CD14-positive monocyte (primary cell): ENCODE measurements at regions not wholly inside any gene's neighbourhood (a gene's known extent, or its start where the extent isn't known, plus 50 kb on each side); places are given as distances from the start of the nearest gene placed in this dataset.
A peak's percentile ranks its signal among the peaks of the same experiment; 100 is the strongest.

Experiments
- DNase-seq, 3 donors: peaks; one replicate each; pipeline ENCODE4 v3.0.0-alpha.2; 2011 to 2022
- H2AFZ ChIP-seq: 2 replicates; pipeline ENCODE4 v1.6.0; 2012; ENCODE audit warnings: mild to moderate bottlenecking, low read depth, low read length, inconsistent platforms; ENCODE audit not compliant: insufficient read depth, poor library complexity, severe bottlenecking
- H3K27ac ChIP-seq, 2 donors: 1 replicate in 1 of 2; 2 replicates in 1 of 2; pipeline ENCODE4 v1.5.1; 2012 to 2013; ENCODE audit warnings: low read length in 2 of 2, control low read depth in 1 of 2, inconsistent platforms in 1 of 2, low read depth in 1 of 2, mild to moderate bottlenecking in 1 of 2
- H3K27me3 ChIP-seq, 2 donors: one replicate each; pipeline versions ENCODE4 v1.6.0 to v1.6.1; 2011 to 2013; ENCODE audit warnings: low read length in 2 of 2; ENCODE audit not compliant: control insufficient read depth in 2 of 2, insufficient read depth in 2 of 2
- H3K36me3 ChIP-seq, 2 donors: replicated peaks in 1 of 2; 1 replicate in 1 of 2; 2 replicates in 1 of 2; pipeline versions ENCODE4 v1.5.1 to v1.6.1; 2012 to 2013; ENCODE audit warnings: low read length in 2 of 2, control low read depth in 1 of 2, inconsistent platforms in 1 of 2, mild to moderate bottlenecking in 1 of 2; ENCODE audit not compliant: insufficient read depth in 2 of 2, control insufficient read depth in 1 of 2
- H3K4me1 ChIP-seq, 2 donors: 1 replicate in 1 of 2; 2 replicates in 1 of 2; pipeline versions ENCODE4 v1.5.1 to v1.6.1; 2012 to 2013; ENCODE audit warnings: low read length in 2 of 2, control low read depth in 1 of 2, inconsistent platforms in 1 of 2, mild to moderate bottlenecking in 1 of 2, moderate library complexity in 1 of 2; ENCODE audit not compliant: insufficient read depth in 2 of 2, control insufficient read depth in 1 of 2
- H3K4me2 ChIP-seq: replicated peaks from 2 replicates; pipeline ENCODE3; 2012; ENCODE audit warnings: low read length, moderate library complexity, mild to moderate bottlenecking; ENCODE audit not compliant: poor library complexity, severe bottlenecking; ENCODE audit errors: extremely low read depth
- H3K4me3 ChIP-seq, 3 experiments: fragments of 200-600 bp in 1 of 3; sonication (generic) in 1 of 3; replicated peaks in 1 of 3; 1 replicate in 2 of 3; 2 replicates in 1 of 3; pipeline ENCODE4 v1.5.1; 2011 to 2013; ENCODE audit warnings: low read length in 3 of 3, mild to moderate bottlenecking in 3 of 3, control low read depth in 2 of 3, low read depth in 2 of 3, inconsistent platforms in 1 of 3, moderate library complexity in 1 of 3
- H3K79me2 ChIP-seq: 2 replicates; pipeline ENCODE4 v1.6.0; 2012; ENCODE audit warnings: mild to moderate bottlenecking, control low read depth, inconsistent platforms, low read length, moderate library complexity; ENCODE audit not compliant: insufficient read depth
- H3K9ac ChIP-seq: 2 replicates; pipeline ENCODE4 v1.6.0; 2017; ENCODE audit warnings: low read length, mild to moderate bottlenecking; ENCODE audit not compliant: insufficient read depth, poor library complexity, severe bottlenecking
- H3K9me3 ChIP-seq, 2 donors: replicated peaks in 1 of 2; 1 replicate in 1 of 2; 2 replicates in 1 of 2; pipeline versions ENCODE4 v1.5.1 to v1.6.1; 2012 to 2013; ENCODE audit warnings: low read length in 2 of 2, control low read depth in 1 of 2; ENCODE audit not compliant: control insufficient read depth in 1 of 2, insufficient read depth in 1 of 2
- H4K20me1 ChIP-seq: 2 replicates; pipeline ENCODE4 v1.6.0; 2012; ENCODE audit warnings: mild to moderate bottlenecking, low read length, control low read depth, moderate library complexity; ENCODE audit not compliant: insufficient read depth
- H3K27ac Mint-ChIP-seq, 7 donors: one replicate each; pipeline ENCODE4 v1.8.0; 2020; ENCODE audit warnings: mild to moderate bottlenecking in 7 of 7, mixed read lengths in 7 of 7, moderate library complexity in 6 of 7, inconsistent platforms in 2 of 7
- H3K27me3 Mint-ChIP-seq, 3 donors: one replicate each; pipeline ENCODE4 v1.8.0; 2021 to 2022; ENCODE audit warnings: low read depth in 3 of 3, mild to moderate bottlenecking in 3 of 3, mixed read lengths in 3 of 3, moderate library complexity in 3 of 3, inconsistent platforms in 1 of 3
- H3K36me3 Mint-ChIP-seq, 2 donors: one replicate each; pipeline ENCODE4 v1.8.0; 2020; ENCODE audit warnings: mixed read lengths in 2 of 2, inconsistent platforms in 1 of 2, mild to moderate bottlenecking in 1 of 2
- H3K4me1 Mint-ChIP-seq: one replicate; pipeline ENCODE4 v1.8.0; 2020; ENCODE audit warnings: mild to moderate bottlenecking, mixed read lengths
- H3K4me3 Mint-ChIP-seq, 2 donors: one replicate each; pipeline ENCODE4 v1.8.0; 2020; ENCODE audit warnings: mild to moderate bottlenecking in 2 of 2, mixed read lengths in 2 of 2, moderate library complexity in 1 of 2
- H3K9me3 Mint-ChIP-seq, 7 donors: one replicate each; pipeline ENCODE4 v1.8.0; 2020 to 2022; ENCODE audit warnings: mixed read lengths in 7 of 7, mild to moderate bottlenecking in 6 of 7, moderate library complexity in 6 of 7, inconsistent platforms in 2 of 7
- WGBS: methylation state at CpG from one replicate; pipeline ENCODE4 v1.1.5; 2013; ENCODE audit warnings: missing lambda C conversion rate; ENCODE audit not compliant: insufficient coverage; 5-methylcytosine and 5-hydroxymethylcytosine counted together
- intact Hi-C, 2 donors: fragments of 100-400 bp; cut with micrococcal nuclease; formaldehyde crosslinking; loops; one replicate each; pipeline versions ENCODE4 v1.15.0 to v1.15.1; 2023
- TF ChIP-seq, protein P1 (sequence below): fragments of 200-600 bp; IDR thresholded peaks from one replicate; pipeline ENCODE4 v1.8.0; 2022; ENCODE audit warnings: antibody characterized with exemption, mild to moderate bottlenecking

DNA sequence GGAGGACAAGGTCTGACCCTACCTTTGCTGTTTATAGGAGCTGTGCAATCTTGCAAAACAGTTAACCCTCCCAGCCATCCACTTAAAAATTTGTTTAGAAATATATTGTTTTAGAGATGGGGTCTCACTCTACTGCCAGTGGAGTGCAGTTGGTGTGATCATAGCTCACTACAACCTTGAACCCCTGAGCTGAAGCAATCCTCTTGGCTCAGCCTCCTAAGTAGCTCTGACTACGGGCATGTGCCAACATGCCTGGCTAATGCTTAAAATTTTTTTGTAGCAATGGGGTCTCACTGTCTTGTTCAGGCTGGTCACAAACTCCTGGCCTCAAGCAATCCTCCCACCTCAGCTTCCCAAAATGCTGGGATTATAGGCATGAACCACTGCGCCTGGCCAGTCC lies 120.2 kb upstream of the PJA2 start:
- Histone ChIP-seq H3K4me2 (no peak overlapping the region), H3K4me3 (no peak overlapping the region), H3K4me1 (no peaks in the 10 kb centered on the region), H3K27ac (no peak overlapping the region), H3K27me3 (no peaks in the 10 kb centered on the region), H4K20me1 (no peaks in the 10 kb centered on the region), H2AFZ (no peak overlapping the region), H3K36me3 (no peaks in the 10 kb centered on the region), H3K9me3 (no peaks in the 10 kb centered on the region), H3K9ac (no peak overlapping the region), H3K79me2 (no peaks in the 10 kb centered on the region)
- TF ChIP-seq, protein P1, sequence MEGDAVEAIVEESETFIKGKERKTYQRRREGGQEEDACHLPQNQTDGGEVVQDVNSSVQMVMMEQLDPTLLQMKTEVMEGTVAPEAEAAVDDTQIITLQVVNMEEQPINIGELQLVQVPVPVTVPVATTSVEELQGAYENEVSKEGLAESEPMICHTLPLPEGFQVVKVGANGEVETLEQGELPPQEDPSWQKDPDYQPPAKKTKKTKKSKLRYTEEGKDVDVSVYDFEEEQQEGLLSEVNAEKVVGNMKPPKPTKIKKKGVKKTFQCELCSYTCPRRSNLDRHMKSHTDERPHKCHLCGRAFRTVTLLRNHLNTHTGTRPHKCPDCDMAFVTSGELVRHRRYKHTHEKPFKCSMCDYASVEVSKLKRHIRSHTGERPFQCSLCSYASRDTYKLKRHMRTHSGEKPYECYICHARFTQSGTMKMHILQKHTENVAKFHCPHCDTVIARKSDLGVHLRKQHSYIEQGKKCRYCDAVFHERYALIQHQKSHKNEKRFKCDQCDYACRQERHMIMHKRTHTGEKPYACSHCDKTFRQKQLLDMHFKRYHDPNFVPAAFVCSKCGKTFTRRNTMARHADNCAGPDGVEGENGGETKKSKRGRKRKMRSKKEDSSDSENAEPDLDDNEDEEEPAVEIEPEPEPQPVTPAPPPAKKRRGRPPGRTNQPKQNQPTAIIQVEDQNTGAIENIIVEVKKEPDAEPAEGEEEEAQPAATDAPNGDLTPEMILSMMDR = no peak
- WGBS = 100% methylated on average over 2 of the region's 2 CpGs
- Mint-ChIP-seq H3K9me3 (peaks cover 0 to 2% (median 0%) of the 10 kb centered on the region in 7 donors), H3K36me3 (no peaks in the 10 kb centered on the region), H3K4me1 (no peaks in the 10 kb centered on the region), H3K27me3 (peaks cover 0 to 2% (median 0%) of the 10 kb centered on the region in 3 donors), H3K4me3 (no peak overlapping the region), H3K27ac (no peak overlapping the region)
- DNase-seq = no peak
- intact Hi-C loops = no loop called here

DNA sequence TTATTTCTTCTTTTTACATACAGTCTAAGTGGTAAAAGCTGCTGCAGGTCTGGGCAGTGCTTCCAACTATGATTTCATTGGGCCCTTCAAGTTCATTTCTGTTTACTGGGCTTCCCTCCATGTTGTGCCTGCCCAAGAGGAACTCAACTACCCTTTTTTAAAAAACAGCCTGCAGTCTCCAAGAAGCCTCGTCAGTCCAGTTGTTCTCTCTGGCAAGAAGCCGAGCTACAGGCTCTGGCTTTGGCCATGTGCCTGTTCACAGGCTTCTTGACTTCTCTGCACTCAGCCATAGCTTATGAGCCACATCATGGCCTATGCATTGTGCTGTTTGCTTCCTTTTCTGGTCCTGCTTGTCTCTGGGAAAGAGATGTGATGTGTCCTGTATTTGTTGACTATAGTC lies 119.7 kb upstream of the PJA2 start:
- no peaks in the 10 kb centered on the region for H3K79me2 ChIP-seq
- Mint-ChIP-seq H3K27ac (peak overlapping the region in 1 of 7 donors; percentile 51), H3K36me3 (no peaks in the 10 kb centered on the region), H3K9me3 (peaks cover 0 to 2% (median 0%) of the 10 kb centered on the region in 7 donors), H3K4me3 (no peak overlapping the region), H3K4me1 (no peaks in the 10 kb centered on the region), H3K27me3 (peaks cover 0 to 2% (median 0%) of the 10 kb centered on the region in 3 donors)
- no peak overlapping the region for H3K4me2 ChIP-seq
- no peak overlapping the region for H2AFZ ChIP-seq
- no peaks in the 10 kb centered on the region for H3K36me3 ChIP-seq
- H3K4me3 ChIP-seq = no peak overlapping the region
- TF ChIP-seq, protein P1 = no peak
- no peaks in the 10 kb centered on the region for H3K4me1 ChIP-seq
- 100% methylated on average over 1 of the region's 2 CpGs for WGBS
- H3K9ac ChIP-seq = no peak overlapping the region
- H3K27ac ChIP-seq = no peak overlapping the region
- intact Hi-C loops = no loop called here
- H4K20me1 ChIP-seq = no peaks in the 10 kb centered on the region
- H3K9me3 ChIP-seq = no peaks in the 10 kb centered on the region
- DNase-seq = no peak
- H3K27me3 ChIP-seq = no peaks in the 10 kb centered on the region
